Vagina (tissue), 2 donors: ENCODE measurements at regions not wholly inside any gene's neighbourhood (a gene's known extent, or its start where the extent isn't known, plus 50 kb on each side); places are given as distances from the start of the nearest gene placed in this dataset.

Source experiments
- CTCF ChIP-seq, 3 experiments: fragments of 450-650 bp in 2 of 3; fragments of 200-600 bp in 1 of 3; sonication (generic) in 1 of 3; IDR thresholded peaks; one replicate each; pipeline ENCODE4 v1.5.1; 2017 to 2019; ENCODE audit warnings: antibody characterized with exemption in 3 of 3, mild to moderate bottlenecking in 2 of 3, moderate library complexity in 2 of 3
- POLR2A ChIP-seq, 2 donors: fragments of 450-650 bp; IDR thresholded peaks; one replicate each; pipeline ENCODE4 v1.6.1; 2017; ENCODE audit warnings: antibody characterized with exemption in 2 of 2, mild to moderate bottlenecking in 2 of 2, moderate library complexity in 2 of 2
- POLR2AphosphoS5 ChIP-seq, 2 donors: sonication (generic); formaldehyde crosslinking; IDR thresholded peaks; one replicate each; pipeline ENCODE4 v1.9.0; 2017; ENCODE audit warnings: antibody characterized with exemption in 2 of 2, mild to moderate bottlenecking in 2 of 2, low read depth in 1 of 2; ENCODE audit not compliant: insufficient read depth in 1 of 2

- TF ChIP-seq CTCF (IDR thresholded peaks at IDR 0.05): no peak
- no peak for TF ChIP-seq POLR2AphosphoS5 (IDR thresholded peaks at IDR 0.05; ENCODE audit: insufficient read depth in 1 of 2, low read depth in 1 of 2)
- TF ChIP-seq POLR2A (IDR thresholded peaks at IDR 0.05): no peak
Measured at GRCh38 chr1:195876792-195877191, 731.4 kb downstream of the KCNT2 start.
